ENCODE measurements at regions not wholly inside any gene's neighbourhood (a gene's known extent, or its start where the extent isn't known, plus 50 kb on each side); places are given as distances from the start of the nearest gene placed in this dataset.

GRCh38 chr13:39263531-39263930 is 225.3 kb downstream of the NHLRC3 start:
- TF ChIP-seq, protein P1, sequence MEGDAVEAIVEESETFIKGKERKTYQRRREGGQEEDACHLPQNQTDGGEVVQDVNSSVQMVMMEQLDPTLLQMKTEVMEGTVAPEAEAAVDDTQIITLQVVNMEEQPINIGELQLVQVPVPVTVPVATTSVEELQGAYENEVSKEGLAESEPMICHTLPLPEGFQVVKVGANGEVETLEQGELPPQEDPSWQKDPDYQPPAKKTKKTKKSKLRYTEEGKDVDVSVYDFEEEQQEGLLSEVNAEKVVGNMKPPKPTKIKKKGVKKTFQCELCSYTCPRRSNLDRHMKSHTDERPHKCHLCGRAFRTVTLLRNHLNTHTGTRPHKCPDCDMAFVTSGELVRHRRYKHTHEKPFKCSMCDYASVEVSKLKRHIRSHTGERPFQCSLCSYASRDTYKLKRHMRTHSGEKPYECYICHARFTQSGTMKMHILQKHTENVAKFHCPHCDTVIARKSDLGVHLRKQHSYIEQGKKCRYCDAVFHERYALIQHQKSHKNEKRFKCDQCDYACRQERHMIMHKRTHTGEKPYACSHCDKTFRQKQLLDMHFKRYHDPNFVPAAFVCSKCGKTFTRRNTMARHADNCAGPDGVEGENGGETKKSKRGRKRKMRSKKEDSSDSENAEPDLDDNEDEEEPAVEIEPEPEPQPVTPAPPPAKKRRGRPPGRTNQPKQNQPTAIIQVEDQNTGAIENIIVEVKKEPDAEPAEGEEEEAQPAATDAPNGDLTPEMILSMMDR (IDR thresholded peaks at IDR 0.05; ENCODE audit: insufficient read depth, low read length, poor library complexity, severe bottlenecking): no peak
- Histone ChIP-seq H3K36me3 (ENCODE audit: control insufficient read depth, insufficient read depth, low read length) (no peaks in the 10 kb centered on the region), H3K4me3 (replicated peaks; ENCODE audit: low read depth, low read length) (no peak overlapping the region), H3K27me3 (replicated peaks; ENCODE audit: control insufficient read depth, insufficient read depth, low read length) (no peaks in the 10 kb centered on the region)
- no peak for DNase-seq (ENCODE audit: extremely low read depth, insufficient read length)

DNA sequence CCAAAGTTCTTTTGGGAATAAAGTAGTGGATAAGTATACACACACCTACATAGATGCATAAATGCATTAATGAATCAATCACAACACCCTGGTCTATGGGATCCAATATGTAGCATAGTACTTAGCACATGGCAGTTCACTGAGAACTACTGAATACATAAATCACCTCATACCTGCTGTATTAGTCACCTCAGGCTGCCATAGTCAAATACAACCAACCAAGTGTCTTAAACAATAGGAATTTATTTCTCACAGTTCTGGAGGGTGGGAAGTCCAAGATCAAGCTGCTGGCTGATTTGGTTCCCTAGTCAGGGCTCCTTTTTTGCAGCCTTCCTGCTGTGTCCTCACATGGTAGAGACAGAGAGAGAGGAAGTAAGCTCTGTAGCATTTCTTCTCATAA is 228.2 kb downstream of the NHLRC3 start:
- TF ChIP-seq, protein P1 (IDR thresholded peaks at IDR 0.05; ENCODE audit: insufficient read depth, low read length, poor library complexity, severe bottlenecking): no peak
- Histone ChIP-seq H3K4me3 (replicated peaks; ENCODE audit: low read depth, low read length) (no peak overlapping the region), H3K36me3 (ENCODE audit: control insufficient read depth, insufficient read depth, low read length) (no peaks in the 10 kb centered on the region), H3K27me3 (replicated peaks; ENCODE audit: control insufficient read depth, insufficient read depth, low read length) (no peaks in the 10 kb centered on the region)
- no peak for DNase-seq (ENCODE audit: extremely low read depth, insufficient read length)

GRCh38 chr13:39268398-39268797 is 230.1 kb downstream of the NHLRC3 start:
- no peak for DNase-seq (ENCODE audit: extremely low read depth, insufficient read length)
- Histone ChIP-seq H3K4me3 (replicated peaks; ENCODE audit: low read depth, low read length) (no peak overlapping the region), H3K27me3 (replicated peaks; ENCODE audit: control insufficient read depth, insufficient read depth, low read length) (no peaks in the 10 kb centered on the region), H3K36me3 (ENCODE audit: control insufficient read depth, insufficient read depth, low read length) (no peaks in the 10 kb centered on the region)
- TF ChIP-seq, protein P1 (IDR thresholded peaks at IDR 0.05; ENCODE audit: insufficient read depth, low read length, poor library complexity, severe bottlenecking): no peak

GRCh38 chr13:39269004-39269403 is 230.7 kb downstream of the NHLRC3 start:
- Histone ChIP-seq H3K36me3 (ENCODE audit: control insufficient read depth, insufficient read depth, low read length) (no peaks in the 10 kb centered on the region), H3K27me3 (replicated peaks; ENCODE audit: control insufficient read depth, insufficient read depth, low read length) (no peaks in the 10 kb centered on the region), H3K4me3 (replicated peaks; ENCODE audit: low read depth, low read length) (no peak overlapping the region)
- no peak for DNase-seq (ENCODE audit: extremely low read depth, insufficient read length)
- TF ChIP-seq, protein P1 (IDR thresholded peaks at IDR 0.05; ENCODE audit: insufficient read depth, low read length, poor library complexity, severe bottlenecking): no peak

DNA sequence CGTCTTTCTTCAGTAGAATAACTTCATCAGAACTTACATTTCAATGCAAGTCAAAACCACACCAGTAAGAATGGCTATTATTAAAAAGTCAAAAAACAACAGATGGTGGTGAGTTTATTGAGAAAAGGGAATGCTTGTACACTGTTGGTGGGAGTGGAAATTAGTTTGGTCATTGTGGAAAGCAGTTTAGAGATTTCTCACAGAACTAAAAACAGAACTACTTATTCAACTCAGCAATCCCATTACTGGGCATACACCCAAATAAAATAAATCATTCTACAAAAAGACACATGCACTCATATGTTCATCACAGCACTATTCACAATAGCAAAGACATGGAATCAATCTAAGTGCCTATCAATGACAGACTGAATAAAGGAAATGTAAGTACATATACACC is 231.2 kb downstream of the NHLRC3 start:
- Histone ChIP-seq H3K27me3 (replicated peaks; ENCODE audit: control insufficient read depth, insufficient read depth, low read length) (no peaks in the 10 kb centered on the region), H3K4me3 (replicated peaks; ENCODE audit: low read depth, low read length) (no peak overlapping the region), H3K36me3 (ENCODE audit: control insufficient read depth, insufficient read depth, low read length) (no peaks in the 10 kb centered on the region)
- no peak for DNase-seq (ENCODE audit: extremely low read depth, insufficient read length)
- TF ChIP-seq, protein P1 (IDR thresholded peaks at IDR 0.05; ENCODE audit: insufficient read depth, low read length, poor library complexity, severe bottlenecking): no peak

DNA sequence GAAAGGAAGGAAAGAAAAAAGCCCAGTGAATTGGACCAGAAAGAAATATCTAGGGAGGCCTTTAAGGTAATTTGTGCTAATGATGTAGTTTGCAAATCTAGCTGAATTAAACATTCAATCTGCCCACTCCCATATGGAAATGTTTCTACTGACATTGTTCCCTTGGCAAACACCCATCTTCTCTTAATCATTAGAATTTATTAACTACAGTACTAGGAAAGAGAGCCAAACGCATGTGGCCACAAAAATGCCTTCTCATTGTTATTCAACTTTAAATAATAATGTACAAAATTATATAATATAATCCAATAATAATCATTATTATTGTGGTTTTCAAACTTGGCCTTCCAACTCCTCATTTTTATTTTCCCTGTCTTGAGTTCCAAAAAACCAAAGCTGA is 234.7 kb downstream of the NHLRC3 start:
- Histone ChIP-seq H3K4me3 (replicated peaks; ENCODE audit: low read depth, low read length) (no peak overlapping the region), H3K36me3 (ENCODE audit: control insufficient read depth, insufficient read depth, low read length) (no peaks in the 10 kb centered on the region), H3K27me3 (replicated peaks; ENCODE audit: control insufficient read depth, insufficient read depth, low read length) (no peaks in the 10 kb centered on the region)
- TF ChIP-seq, protein P1 (IDR thresholded peaks at IDR 0.05; ENCODE audit: insufficient read depth, low read length, poor library complexity, severe bottlenecking): no peak
- no peak for DNase-seq (ENCODE audit: extremely low read depth, insufficient read length)
